OCI-LY7 (cell line): ENCODE measurements at regions not wholly inside any gene's neighbourhood (a gene's known extent, or its start where the extent isn't known, plus 50 kb on each side); places are given as distances from the start of the nearest gene placed in this dataset.
A peak's percentile ranks its signal among the peaks of the same experiment; 100 is the strongest.

ENCODE experiments used
- BruUV-seq: library from RNA; stranded (reverse); fragments of 400-500 nt; replicated peaks from 2 replicates; lab custom pipeline; 2021; lab: Mats Ljungman, UMichigan
- CTCF ChIA-PET: fragments of 300-600 bp; sonication (Branson Sonifier 250); formaldehyde crosslinking; loops from one replicate; lab custom pipeline; 2022; ENCODE audit warnings: antibody characterized with exemption; ENCODE audit not compliant: unreplicated experiment; lab: Charles Lee
- POLR2A ChIA-PET: fragments of 300-600 bp; sonication (Branson Sonifier 250); formaldehyde crosslinking; loops from one replicate; lab custom pipeline; 2022; ENCODE audit warnings: antibody characterized with exemption; lab: Charles Lee
- DNase-seq: peaks from one replicate; pipeline ENCODE4 v3.0.0-alpha.2; 2015; ENCODE audit warnings: low spot score
- H2AFZ ChIP-seq: fragments of 200-600 bp; sonication (generic), shearing (Covaris generic); 2 replicates; pipeline ENCODE4 v1.6.1; 2014; ENCODE audit warnings: mild to moderate bottlenecking, antibody characterized with exemption, low read length, moderate library complexity
- H3K27ac ChIP-seq: fragments of 200-600 bp; sonication (generic); 2 replicates; pipeline ENCODE4 v1.5.1; 2014; ENCODE audit warnings: mixed run types, low read depth, mild to moderate bottlenecking, moderate library complexity, low read length, inconsistent platforms; ENCODE audit not compliant: poor library complexity, severe bottlenecking
- H3K36me3 ChIP-seq: fragments of 200-600 bp; sonication (generic); 2 replicates; pipeline ENCODE4 v1.6.1; 2014; ENCODE audit warnings: mild to moderate bottlenecking, antibody characterized with exemption, low read length, moderate library complexity, mixed read lengths; ENCODE audit not compliant: insufficient read depth
- H3K4me1 ChIP-seq: fragments of 200-600 bp; sonication (generic); 2 replicates; pipeline ENCODE4 v1.5.1; 2014; ENCODE audit warnings: mild to moderate bottlenecking, low read length; ENCODE audit not compliant: insufficient read depth, poor library complexity, severe bottlenecking
- H3K4me2 ChIP-seq: fragments of 200-600 bp; sonication (generic); 2 replicates; pipeline ENCODE4 v1.6.1; 2014; ENCODE audit warnings: mild to moderate bottlenecking, low read length
- H3K4me3 ChIP-seq: fragments of 200-600 bp; sonication (generic); 2 replicates; pipeline ENCODE4 v1.5.1; 2014; ENCODE audit warnings: mild to moderate bottlenecking, low read depth, low read length; ENCODE audit not compliant: poor library complexity, severe bottlenecking
- H3K79me2 ChIP-seq: fragments of 200-600 bp; sonication (generic); 2 replicates; pipeline ENCODE4 v1.6.1; 2016; ENCODE audit warnings: low read depth, mild to moderate bottlenecking, low read length, moderate library complexity, mixed read lengths; ENCODE audit not compliant: insufficient read depth
- H3K9me2 ChIP-seq: fragments of 200-600 bp; sonication (generic); 2 replicates; pipeline ENCODE4 v1.6.1; 2016; ENCODE audit warnings: mild to moderate bottlenecking, low read length, mixed read lengths; ENCODE audit not compliant: insufficient read depth
- H3K9me3 ChIP-seq: fragments of 200-600 bp; sonication (generic); 2 replicates; pipeline ENCODE4 v1.6.1; 2014; ENCODE audit warnings: mild to moderate bottlenecking, mixed run types, low read length, mixed read lengths
- H4K20me1 ChIP-seq: fragments of 200-600 bp; sonication (generic); 2 replicates; pipeline ENCODE4 v1.6.1; 2014; ENCODE audit warnings: mild to moderate bottlenecking, antibody characterized with exemption, low read length, moderate library complexity, mixed read lengths; ENCODE audit not compliant: insufficient read depth
- CTCF ChIP-seq: fragments of 200-600 bp; sonication (generic); conservative IDR thresholded peaks from 2 replicates; pipeline ENCODE4 v1.5.1; 2014; ENCODE audit warnings: mild to moderate bottlenecking, antibody characterized with exemption, low read length, moderate library complexity, mixed read lengths
- EZH2phosphoT487 ChIP-seq: fragments of 200-600 bp; sonication (generic); IDR thresholded peaks from 2 replicates; pipeline ENCODE4 v1.6.1; 2018; ENCODE audit warnings: low read depth, borderline replicate concordance, mild to moderate bottlenecking, mixed run types, antibody characterized with exemption, low read length, moderate library complexity, mixed read lengths
- intact Hi-C: fragments of 100-400 bp; cut with micrococcal nuclease; formaldehyde crosslinking; loops from one replicate; pipeline ENCODE4 v1.10.0; 2022; ENCODE audit not compliant: unreplicated experiment

GRCh38 chr7:42831718-42832522, 80.0 kb downstream of the C7orf25 start:
- Histone ChIP-seq H3K4me1 (no peaks in the 10 kb centered on the region), H3K9me3 (no peaks in the 10 kb centered on the region), H4K20me1 (no peaks in the 10 kb centered on the region), H3K27ac (no peak overlapping the region), H3K4me3 (no peak overlapping the region), H3K4me2 (no peak overlapping the region), H2AFZ (no peak overlapping the region), H3K36me3 (no peaks in the 10 kb centered on the region), H3K9me2 (no peaks in the 10 kb centered on the region), H3K79me2 (no peaks in the 10 kb centered on the region)
- intact Hi-C loops: no loop called here
- POLR2A ChIA-PET: interaction anchor here (0.6 kb wide), 1 partner anchor 845 kb away, joined by 5 read pairs; no protein-coding TSS in a partner anchor
- no peak for TF ChIP-seq EZH2phosphoT487
- peak; percentile 62 for TF ChIP-seq CTCF
- peak; percentile 6 for DNase-seq
- CTCF ChIA-PET: no interaction called here
- BruUV-seq: no TSS peak

GRCh38 chr7:42831006-42831717, 80.7 kb downstream of the C7orf25 start:
- POLR2A ChIA-PET: no interaction called here
- no TSS peak for BruUV-seq
- CTCF ChIA-PET: no interaction called here
- Histone ChIP-seq H3K4me1 (no peaks in the 10 kb centered on the region), H3K4me3 (no peak overlapping the region), H3K36me3 (no peaks in the 10 kb centered on the region), H3K27ac (no peak overlapping the region), H3K9me2 (no peaks in the 10 kb centered on the region), H2AFZ (no peak overlapping the region), H3K9me3 (no peaks in the 10 kb centered on the region), H3K4me2 (no peak overlapping the region), H4K20me1 (no peaks in the 10 kb centered on the region), H3K79me2 (no peaks in the 10 kb centered on the region)
- intact Hi-C loops: no loop called here
- no peak for DNase-seq
- no peak for TF ChIP-seq EZH2phosphoT487
- TF ChIP-seq CTCF: no peak

- Histone ChIP-seq H3K4me3 (no peak overlapping the region), H3K9me2 (no peaks in the 10 kb centered on the region)
- CTCF ChIA-PET: no interaction called here
These were observed 99.1 kb downstream of the C7orf25 start for GRCh38 chr7:42812779-42813178.

More at GRCh38 chr7:42812779-42813178, 99.1 kb downstream of the C7orf25 start:
- Histone ChIP-seq H3K79me2 (no peaks in the 10 kb centered on the region), H2AFZ (no peak overlapping the region), H3K9me3 (0 out of 2 replicates have a peak, but pooled peaks cover 7% of the 10 kb centered on the region), H3K27ac (no peak overlapping the region), H3K4me1 (no peaks in the 10 kb centered on the region), H3K36me3 (no peaks in the 10 kb centered on the region), H4K20me1 (no peaks in the 10 kb centered on the region), H3K4me2 (no peak overlapping the region)
- no peak for DNase-seq
- intact Hi-C loops: no loop called here
- no TSS peak for BruUV-seq
- POLR2A ChIA-PET: no interaction called here
- TF ChIP-seq CTCF (no peak), EZH2phosphoT487 (no peak)
